ENCODE measurements at regions not wholly inside any gene's neighbourhood (a gene's known extent, or its start where the extent isn't known, plus 50 kb on each side); places are given as distances from the start of the nearest gene placed in this dataset.

GRCh38 chrY:15624370-15624769 lies 1100.0 kb downstream of the NLGN4Y start:
- Mint-ChIP-seq H3K27ac (no peak overlapping the region), H3K4me1 (ENCODE audit: low read depth) (no peaks in the 10 kb centered on the region), H3K9me3 (peaks cover 12% of the 10 kb centered on the region), H3K27me3 (no peaks in the 10 kb centered on the region), H3K4me3 (no peak overlapping the region), H3K36me3 (ENCODE audit: low read depth) (no peaks in the 10 kb centered on the region)
- DNase-seq (no peak), ATAC-seq (no peak)
- intact Hi-C loops (cut with micrococcal nuclease), result no loop called here
- POLR2A ChIA-PET, result no interaction called here
- CTCF ChIA-PET, result no interaction called here
- TF ChIP-seq CTCF (IDR thresholded peaks at IDR 0.05), result no peak

- no peak for TF ChIP-seq CTCF (IDR thresholded peaks at IDR 0.05)
- Mint-ChIP-seq H3K27ac (no peak overlapping the region), H3K9me3 (peaks cover 11% of the 10 kb centered on the region), H3K4me1 (ENCODE audit: low read depth) (no peaks in the 10 kb centered on the region), H3K27me3 (no peaks in the 10 kb centered on the region), H3K36me3 (ENCODE audit: low read depth) (no peaks in the 10 kb centered on the region), H3K4me3 (no peak overlapping the region)
- ChIA-PET POLR2A (no interaction called here), CTCF (no interaction called here)
- no peak for ATAC-seq
- intact Hi-C loops (cut with micrococcal nuclease), result no loop called here
- DNase-seq, result no peak
Measured at GRCh38 chrY:15624928-15625327, 1100.6 kb downstream of the NLGN4Y start.

GRCh38 chrY:15648198-15648597 lies 1123.9 kb downstream of the NLGN4Y start:
- Mint-ChIP-seq H3K27ac (no peak overlapping the region), H3K36me3 (ENCODE audit: low read depth) (no peaks in the 10 kb centered on the region), H3K27me3 (no peaks in the 10 kb centered on the region), H3K4me3 (no peak overlapping the region), H3K9me3 (no peaks in the 10 kb centered on the region), H3K4me1 (ENCODE audit: low read depth) (no peaks in the 10 kb centered on the region)
- ATAC-seq (no peak), DNase-seq (no peak)
- intact Hi-C loops (cut with micrococcal nuclease), result no loop called here
- CTCF ChIA-PET, result no interaction called here
- TF ChIP-seq CTCF (IDR thresholded peaks at IDR 0.05), result no peak
- POLR2A ChIA-PET, result no interaction called here

- intact Hi-C loops (cut with micrococcal nuclease), result no loop called here
- DNase-seq (no peak), ATAC-seq (no peak)
- Mint-ChIP-seq H3K4me3 (no peak overlapping the region), H3K9me3 (no peaks in the 10 kb centered on the region), H3K36me3 (ENCODE audit: low read depth) (no peaks in the 10 kb centered on the region), H3K4me1 (ENCODE audit: low read depth) (no peaks in the 10 kb centered on the region), H3K27me3 (no peaks in the 10 kb centered on the region), H3K27ac (no peak overlapping the region)
- ChIA-PET POLR2A (no interaction called here), CTCF (no interaction called here)
- no peak for TF ChIP-seq CTCF (IDR thresholded peaks at IDR 0.05)
Measured at GRCh38 chrY:15650056-15650455, 1125.7 kb downstream of the NLGN4Y start.

- ATAC-seq (no peak), DNase-seq (no peak)
- intact Hi-C loops (cut with micrococcal nuclease), result no loop called here
- H3K4me1 Mint-ChIP-seq (ENCODE audit: low read depth), result no peaks in the 10 kb centered on the region
- no peak overlapping the region for H3K4me3 Mint-ChIP-seq
- no peak overlapping the region for H3K27ac Mint-ChIP-seq
- TF ChIP-seq CTCF (IDR thresholded peaks at IDR 0.05), result no peak
- H3K36me3 Mint-ChIP-seq (ENCODE audit: low read depth), result no peaks in the 10 kb centered on the region
- POLR2A ChIA-PET, result no interaction called here
- no peaks in the 10 kb centered on the region for H3K27me3 Mint-ChIP-seq
- H3K9me3 Mint-ChIP-seq, result peaks cover 4% of the 10 kb centered on the region
- CTCF ChIA-PET, result no interaction called here
Measured at GRCh38 chrY:15688531-15688930, 1164.2 kb downstream of the NLGN4Y start.

All from activated CD8-positive, alpha-beta T cell treated with anti-CD3 and anti-CD28 coated beads for 36 hours (primary cell).